SU-DHL-6 (cell line): ENCODE measurements at regions not wholly inside any gene's neighbourhood (a gene's known extent, or its start where the extent isn't known, plus 50 kb on each side); places are given as distances from the start of the nearest gene placed in this dataset.

ENCODE experiments used
- EZH2phosphoT487 ChIP-seq: fragments of 200-600 bp; sonication (generic), shearing (Covaris generic); conservative IDR thresholded peaks from 2 replicates; pipeline ENCODE4 v1.6.1; 2018; ENCODE audit warnings: mild to moderate bottlenecking, antibody characterized with exemption, low read length, moderate library complexity, mixed read lengths
- TF ChIP-seq, protein P1 (sequence below): fragments of 200-600 bp; sonication (generic); IDR thresholded peaks from one replicate; pipeline ENCODE4 v1.5.1; 2017; ENCODE audit warnings: antibody characterized with exemption, mild to moderate bottlenecking, low read length, moderate library complexity; ENCODE audit not compliant: insufficient read depth, poor library complexity, severe bottlenecking

GRCh38 chr2:155377931-155378444, 679.5 kb downstream of the KCNJ3 start:
- TF ChIP-seq, protein P1, sequence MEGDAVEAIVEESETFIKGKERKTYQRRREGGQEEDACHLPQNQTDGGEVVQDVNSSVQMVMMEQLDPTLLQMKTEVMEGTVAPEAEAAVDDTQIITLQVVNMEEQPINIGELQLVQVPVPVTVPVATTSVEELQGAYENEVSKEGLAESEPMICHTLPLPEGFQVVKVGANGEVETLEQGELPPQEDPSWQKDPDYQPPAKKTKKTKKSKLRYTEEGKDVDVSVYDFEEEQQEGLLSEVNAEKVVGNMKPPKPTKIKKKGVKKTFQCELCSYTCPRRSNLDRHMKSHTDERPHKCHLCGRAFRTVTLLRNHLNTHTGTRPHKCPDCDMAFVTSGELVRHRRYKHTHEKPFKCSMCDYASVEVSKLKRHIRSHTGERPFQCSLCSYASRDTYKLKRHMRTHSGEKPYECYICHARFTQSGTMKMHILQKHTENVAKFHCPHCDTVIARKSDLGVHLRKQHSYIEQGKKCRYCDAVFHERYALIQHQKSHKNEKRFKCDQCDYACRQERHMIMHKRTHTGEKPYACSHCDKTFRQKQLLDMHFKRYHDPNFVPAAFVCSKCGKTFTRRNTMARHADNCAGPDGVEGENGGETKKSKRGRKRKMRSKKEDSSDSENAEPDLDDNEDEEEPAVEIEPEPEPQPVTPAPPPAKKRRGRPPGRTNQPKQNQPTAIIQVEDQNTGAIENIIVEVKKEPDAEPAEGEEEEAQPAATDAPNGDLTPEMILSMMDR = no peak
- no peak for TF ChIP-seq EZH2phosphoT487
